Stimulated activated naive B cell treated with anti-CD40 and anti-IgM and Interleukin-4, amounts not matched to agents 10 μg/mL and 1 μg/mL and 100 μg/mL, for 72 hours (primary cell): ENCODE measurements at regions not wholly inside any gene's neighbourhood (a gene's known extent, or its start where the extent isn't known, plus 50 kb on each side); places are given as distances from the start of the nearest gene placed in this dataset.

ENCODE experiments used
- ATAC-seq, 2 donors: fragments of 150-1000 bp; cut with Tn5 transposase; replicated peaks; 2 replicates each; pipeline ENCODE4 v1.10.0; 2021; ENCODE audit warnings: moderate library complexity in 1 of 2
- DNase-seq: peaks from one replicate; pipeline ENCODE4 v3.0.0; 2021
- H3K27ac Mint-ChIP-seq: one replicate; pipeline ENCODE4 v1.8.0; 2022; ENCODE audit warnings: mild to moderate bottlenecking, mixed read lengths
- H3K27me3 Mint-ChIP-seq, 2 donors: one replicate each; pipeline ENCODE4 v1.8.0; 2022; ENCODE audit warnings: mixed read lengths in 2 of 2
- H3K36me3 Mint-ChIP-seq, 2 donors: one replicate each; pipeline ENCODE4 v1.8.0; 2022; ENCODE audit warnings: mixed read lengths in 2 of 2, mild to moderate bottlenecking in 1 of 2
- H3K4me1 Mint-ChIP-seq, 2 donors: one replicate each; pipeline ENCODE4 v1.8.0; 2022; ENCODE audit warnings: mixed read lengths in 2 of 2, mild to moderate bottlenecking in 1 of 2
- H3K4me3 Mint-ChIP-seq, 2 donors: one replicate each; pipeline ENCODE4 v1.8.0; 2022; ENCODE audit warnings: mild to moderate bottlenecking in 2 of 2, mixed read lengths in 2 of 2, moderate library complexity in 1 of 2
- H3K9me3 Mint-ChIP-seq, 2 donors: one replicate each; pipeline ENCODE4 v1.8.0; 2022; ENCODE audit warnings: mixed read lengths in 2 of 2, mild to moderate bottlenecking in 1 of 2

- peaks cover 0 to 3% of the 10 kb centered on the region in 2 donors for H3K9me3 Mint-ChIP-seq
- H3K36me3 Mint-ChIP-seq: no peaks in the 10 kb centered on the region
- no peak for ATAC-seq
Measured at GRCh38 chr1:216907100-216907499, 183.9 kb upstream of the ESRRG start.

GRCh38 chr1:216905781-216906180 lies 182.6 kb upstream of the ESRRG start:
- Mint-ChIP-seq H3K27ac (no peak overlapping the region), H3K4me3 (no peak overlapping the region), H3K27me3 (no peaks in the 10 kb centered on the region), H3K36me3 (no peaks in the 10 kb centered on the region), H3K4me1 (no peaks in the 10 kb centered on the region), H3K9me3 (no peaks in the 10 kb centered on the region)
- ATAC-seq: no peak
- no peak for DNase-seq

More at GRCh38 chr1:216907100-216907499, 183.9 kb upstream of the ESRRG start:
- Mint-ChIP-seq H3K27me3 (no peaks in the 10 kb centered on the region), H3K4me1 (no peaks in the 10 kb centered on the region), H3K4me3 (no peak overlapping the region), H3K27ac (no peak overlapping the region)
- no peak for DNase-seq

- DNase-seq: no peak
- H3K27me3 Mint-ChIP-seq: no peaks in the 10 kb centered on the region
- H3K4me1 Mint-ChIP-seq: no peaks in the 10 kb centered on the region
- H3K27ac Mint-ChIP-seq: no peak overlapping the region
- ATAC-seq: no peak
- no peaks in the 10 kb centered on the region for H3K9me3 Mint-ChIP-seq
- no peak overlapping the region for H3K4me3 Mint-ChIP-seq
- H3K36me3 Mint-ChIP-seq: no peaks in the 10 kb centered on the region
Measured at GRCh38 chr1:216905137-216905536, 181.9 kb upstream of the ESRRG start.

- Mint-ChIP-seq H3K27me3 (no peaks in the 10 kb centered on the region), H3K27ac (no peak overlapping the region), H3K9me3 (no peaks in the 10 kb centered on the region), H3K4me3 (no peak overlapping the region), H3K36me3 (no peaks in the 10 kb centered on the region), H3K4me1 (no peaks in the 10 kb centered on the region)
- ATAC-seq (no peak), DNase-seq (no peak)
Measured at GRCh38 chr1:216904471-216904870, 181.2 kb upstream of the ESRRG start.

- Mint-ChIP-seq H3K36me3 (no peaks in the 10 kb centered on the region), H3K27me3 (no peaks in the 10 kb centered on the region), H3K27ac (no peak overlapping the region), H3K4me1 (no peaks in the 10 kb centered on the region), H3K9me3 (no peaks in the 10 kb centered on the region), H3K4me3 (no peak overlapping the region)
- no peak for ATAC-seq
- no peak for DNase-seq
Measured at GRCh38 chr1:216903382-216903740, 180.1 kb upstream of the ESRRG start.

- Mint-ChIP-seq H3K27me3 (no peaks in the 10 kb centered on the region), H3K27ac (no peak overlapping the region), H3K36me3 (no peaks in the 10 kb centered on the region), H3K9me3 (no peaks in the 10 kb centered on the region), H3K4me3 (no peak overlapping the region), H3K4me1 (no peaks in the 10 kb centered on the region)
- DNase-seq (no peak), ATAC-seq (no peak)
Measured at GRCh38 chr1:216902669-216903381, 179.6 kb upstream of the ESRRG start.

- H3K27me3 Mint-ChIP-seq: no peaks in the 10 kb centered on the region
- no peaks in the 10 kb centered on the region for H3K36me3 Mint-ChIP-seq
- no peak for DNase-seq
- no peak for ATAC-seq
- no peak overlapping the region for H3K27ac Mint-ChIP-seq
- no peaks in the 10 kb centered on the region for H3K4me1 Mint-ChIP-seq
- no peaks in the 10 kb centered on the region for H3K9me3 Mint-ChIP-seq
- no peak overlapping the region for H3K4me3 Mint-ChIP-seq
Measured at GRCh38 chr1:216900116-216900620, 176.9 kb upstream of the ESRRG start.

GRCh38 chr1:216898801-216899200 lies 175.6 kb upstream of the ESRRG start:
- Mint-ChIP-seq H3K27me3 (no peaks in the 10 kb centered on the region), H3K4me3 (no peak overlapping the region), H3K36me3 (no peaks in the 10 kb centered on the region), H3K9me3 (no peaks in the 10 kb centered on the region), H3K4me1 (no peaks in the 10 kb centered on the region), H3K27ac (no peak overlapping the region)
- ATAC-seq: no peak
- no peak for DNase-seq

- Mint-ChIP-seq H3K27ac (no peak overlapping the region), H3K36me3 (no peaks in the 10 kb centered on the region), H3K4me3 (no peak overlapping the region), H3K9me3 (no peaks in the 10 kb centered on the region), H3K4me1 (no peaks in the 10 kb centered on the region), H3K27me3 (no peaks in the 10 kb centered on the region)
- ATAC-seq: no peak
- DNase-seq: no peak
Measured at GRCh38 chr1:216896146-216896545, 172.9 kb upstream of the ESRRG start.

GRCh38 chr1:216894494-216894893 lies 171.3 kb upstream of the ESRRG start:
- ATAC-seq (no peak), DNase-seq (no peak)
- H3K27ac Mint-ChIP-seq: no peak overlapping the region
- H3K27me3 Mint-ChIP-seq: no peaks in the 10 kb centered on the region
- H3K36me3 Mint-ChIP-seq: no peaks in the 10 kb centered on the region
- no peaks in the 10 kb centered on the region for H3K4me1 Mint-ChIP-seq
- no peaks in the 10 kb centered on the region for H3K9me3 Mint-ChIP-seq
- no peak overlapping the region for H3K4me3 Mint-ChIP-seq

GRCh38 chr1:216892581-216893160 lies 169.4 kb upstream of the ESRRG start:
- DNase-seq: no peak
- H3K27ac Mint-ChIP-seq: no peak overlapping the region
- H3K9me3 Mint-ChIP-seq: no peaks in the 10 kb centered on the region
- no peaks in the 10 kb centered on the region for H3K27me3 Mint-ChIP-seq
- H3K36me3 Mint-ChIP-seq: no peaks in the 10 kb centered on the region
- H3K4me3 Mint-ChIP-seq: no peak overlapping the region
- ATAC-seq: no peak
- H3K4me1 Mint-ChIP-seq: no peaks in the 10 kb centered on the region

- Mint-ChIP-seq H3K36me3 (no peaks in the 10 kb centered on the region), H3K27ac (no peak overlapping the region), H3K4me1 (no peaks in the 10 kb centered on the region), H3K4me3 (no peak overlapping the region), H3K27me3 (no peaks in the 10 kb centered on the region), H3K9me3 (no peaks in the 10 kb centered on the region)
- ATAC-seq (no peak), DNase-seq (no peak)
Measured at GRCh38 chr1:216890871-216891270, 167.6 kb upstream of the ESRRG start.

- Mint-ChIP-seq H3K4me3 (no peak overlapping the region), H3K27ac (no peak overlapping the region), H3K9me3 (peaks cover 0 to 2% of the 10 kb centered on the region in 2 donors), H3K27me3 (no peaks in the 10 kb centered on the region), H3K4me1 (no peaks in the 10 kb centered on the region), H3K36me3 (no peaks in the 10 kb centered on the region)
- no peak for DNase-seq
- no peak for ATAC-seq
Measured at GRCh38 chr1:216888731-216889130, 165.5 kb upstream of the ESRRG start.

GRCh38 chr1:216887032-216887431 lies 163.8 kb upstream of the ESRRG start:
- Mint-ChIP-seq H3K9me3 (peaks cover 0 to 2% of the 10 kb centered on the region in 2 donors), H3K4me1 (no peaks in the 10 kb centered on the region), H3K4me3 (no peak overlapping the region), H3K27ac (no peak overlapping the region), H3K36me3 (no peaks in the 10 kb centered on the region), H3K27me3 (no peaks in the 10 kb centered on the region)
- no peak for ATAC-seq
- no peak for DNase-seq

GRCh38 chr1:216884614-216885229 lies 161.5 kb upstream of the ESRRG start:
- Mint-ChIP-seq H3K27me3 (no peaks in the 10 kb centered on the region), H3K4me3 (no peak overlapping the region), H3K4me1 (no peaks in the 10 kb centered on the region), H3K9me3 (peaks cover 0 to 2% of the 10 kb centered on the region in 2 donors), H3K36me3 (no peaks in the 10 kb centered on the region), H3K27ac (no peak overlapping the region)
- ATAC-seq (no peak), DNase-seq (no peak)
